Breast epithelium (tissue), 3 donors: ENCODE measurements at regions not wholly inside any gene's neighbourhood (a gene's known extent, or its start where the extent isn't known, plus 50 kb on each side); places are given as distances from the start of the nearest gene placed in this dataset.

Experiments
- POLR2A ChIP-seq: fragments of 450-650 bp; IDR thresholded peaks from one replicate; pipeline ENCODE4 v1.6.1; 2016; ENCODE audit warnings: antibody characterized with exemption, mild to moderate bottlenecking, moderate library complexity
- TF ChIP-seq, protein P1 (sequence below), 3 donors: fragments of 450-650 bp; IDR thresholded peaks; one replicate each; pipeline ENCODE4 v1.5.1; 2016 to 2017; ENCODE audit warnings: antibody characterized with exemption in 3 of 3, mild to moderate bottlenecking in 3 of 3, moderate library complexity in 3 of 3

DNA sequence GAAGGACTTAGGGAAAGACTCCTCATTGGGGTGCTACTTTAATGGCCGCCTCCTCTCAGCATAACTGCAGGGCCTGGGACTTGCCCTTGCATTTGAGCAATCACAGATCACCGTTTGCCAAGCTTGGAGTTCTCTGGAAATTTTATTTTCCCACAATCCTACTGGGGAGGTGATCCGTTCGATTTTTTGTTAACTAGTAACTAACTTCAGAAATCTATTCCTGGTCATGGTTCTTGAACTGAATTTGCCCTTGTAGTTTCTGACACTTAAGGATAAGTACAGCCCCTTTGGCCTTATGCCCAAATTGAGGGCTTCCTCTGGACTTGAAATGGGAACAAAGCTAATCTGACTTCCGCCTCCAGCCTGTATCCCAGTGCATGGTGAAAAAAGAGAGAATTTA is 60.5 kb upstream of the ST3GAL5 start:
- TF ChIP-seq, protein P1, sequence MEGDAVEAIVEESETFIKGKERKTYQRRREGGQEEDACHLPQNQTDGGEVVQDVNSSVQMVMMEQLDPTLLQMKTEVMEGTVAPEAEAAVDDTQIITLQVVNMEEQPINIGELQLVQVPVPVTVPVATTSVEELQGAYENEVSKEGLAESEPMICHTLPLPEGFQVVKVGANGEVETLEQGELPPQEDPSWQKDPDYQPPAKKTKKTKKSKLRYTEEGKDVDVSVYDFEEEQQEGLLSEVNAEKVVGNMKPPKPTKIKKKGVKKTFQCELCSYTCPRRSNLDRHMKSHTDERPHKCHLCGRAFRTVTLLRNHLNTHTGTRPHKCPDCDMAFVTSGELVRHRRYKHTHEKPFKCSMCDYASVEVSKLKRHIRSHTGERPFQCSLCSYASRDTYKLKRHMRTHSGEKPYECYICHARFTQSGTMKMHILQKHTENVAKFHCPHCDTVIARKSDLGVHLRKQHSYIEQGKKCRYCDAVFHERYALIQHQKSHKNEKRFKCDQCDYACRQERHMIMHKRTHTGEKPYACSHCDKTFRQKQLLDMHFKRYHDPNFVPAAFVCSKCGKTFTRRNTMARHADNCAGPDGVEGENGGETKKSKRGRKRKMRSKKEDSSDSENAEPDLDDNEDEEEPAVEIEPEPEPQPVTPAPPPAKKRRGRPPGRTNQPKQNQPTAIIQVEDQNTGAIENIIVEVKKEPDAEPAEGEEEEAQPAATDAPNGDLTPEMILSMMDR (IDR thresholded peaks at IDR 0.05) = no peak
- no peak for TF ChIP-seq POLR2A
